ENCODE measurements at regions not wholly inside any gene's neighbourhood (a gene's known extent, or its start where the extent isn't known, plus 50 kb on each side); places are given as distances from the start of the nearest gene placed in this dataset.

DNA sequence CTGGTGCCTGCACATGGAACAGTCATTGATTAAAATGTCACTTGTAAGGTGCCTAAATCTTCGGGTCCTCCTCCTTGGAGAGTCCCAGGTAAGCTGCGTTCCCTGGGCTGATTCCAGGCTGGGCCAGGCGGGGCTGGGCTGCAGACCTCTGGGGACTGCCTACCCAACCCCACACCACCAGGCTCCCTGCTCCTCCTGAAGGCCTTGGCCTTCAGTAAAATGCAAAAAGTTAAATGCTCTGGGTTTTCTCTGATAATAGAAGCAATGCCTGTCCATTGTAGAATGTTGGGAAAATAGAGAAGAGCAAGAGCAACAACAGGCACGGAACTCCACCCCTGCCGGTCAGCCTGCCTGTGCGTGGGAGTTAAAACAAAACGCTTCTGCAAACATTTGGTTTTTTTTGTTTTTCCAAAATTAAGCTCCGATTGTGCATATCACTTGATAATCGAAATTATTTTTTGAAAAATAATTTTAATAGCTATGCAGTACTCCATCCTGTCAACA, 363.9 kb downstream of the SEC14L1 start:
- Histone ChIP-seq H3K9ac (replicated peaks in 1 of 4; ENCODE audit: extremely low read depth in 1 of 4, low read depth in 3 of 4, low read length in 3 of 4) (no peak overlapping the region), H3K23me2 (ENCODE audit: low read depth, low read length) (peaks cover 8% of the 10 kb centered on the region; the same call in 1 of the 2 replicates), H3K79me1 (ENCODE audit: low read depth, low read length) (no peaks in the 10 kb centered on the region), H3K4me2 (ENCODE audit: insufficient read depth in 1 of 2, low read depth in 2 of 2, low read length in 2 of 2) (no peak overlapping the region), H4K5ac (ENCODE audit: insufficient read length, low read depth, low read length) (no peak overlapping the region), H3K4me1 (replicated peaks in 1 of 4; ENCODE audit: control insufficient read depth in 3 of 4, insufficient read depth in 4 of 4, low read length in 3 of 4) (peaks cover 0 to 7% (median 4%) of the 10 kb centered on the region in 4 experiments; a peak in 3 of 7 replicates), H2BK20ac (ENCODE audit: low read length) (no peak overlapping the region), H2BK5ac (ENCODE audit: low read depth, low read length) (no peak overlapping the region), H3K27me3 (replicated peaks in 1 of 4; ENCODE audit: control insufficient read depth in 3 of 4, extremely low read depth in 1 of 4, insufficient read depth in 3 of 4, low read length in 3 of 4) (no peaks in the 10 kb centered on the region), H2BK120ac (replicated peaks; ENCODE audit: low read depth, low read length) (no peak overlapping the region), H2AK5ac (ENCODE audit: low read depth, low read length) (no peak overlapping the region), H4K91ac (replicated peaks; ENCODE audit: insufficient read length, low read length) (no peak overlapping the region), H3K23ac (ENCODE audit: insufficient read length) (no peak overlapping the region), H2BK12ac (ENCODE audit: low read depth, low read length) (no peak overlapping the region), H3K14ac (ENCODE audit: insufficient read length) (no peak overlapping the region), H3K4ac (replicated peaks; ENCODE audit: insufficient read length, low read depth, low read length) (no peak overlapping the region), H2AFZ (ENCODE audit: low read length) (no peak overlapping the region), H2BK15ac (ENCODE audit: low read length) (peak overlapping the region; percentile 72; the same call in 1 of the 2 replicates), H3K79me2 (ENCODE audit: control insufficient read depth in 1 of 2, insufficient read depth in 2 of 2, low read length in 2 of 2) (no peaks in the 10 kb centered on the region), H3K18ac (ENCODE audit: extremely low read depth, low read length) (no peak overlapping the region), H4K20me1 (replicated peaks in 1 of 2; ENCODE audit: control insufficient read depth in 1 of 2, insufficient read depth in 2 of 2, low read length in 2 of 2) (peaks cover 0 to 1% of the 10 kb centered on the region in 2 experiments), H4K8ac (ENCODE audit: extremely low read depth, insufficient read depth, low read length) (no peak overlapping the region), H3K9me3 (ENCODE audit: insufficient read depth in 2 of 2, low read depth in 1 of 2, low read length in 1 of 2) (peaks cover 0 to 3% of the 10 kb centered on the region in 2 experiments; a peak in 1 of 4 replicates), H3K4me3 (ENCODE audit: extremely low read depth in 1 of 4, insufficient read depth in 2 of 4, low read depth in 3 of 4, low read length in 4 of 4) (no peak overlapping the region), H3K27ac (ENCODE audit: low read depth, low read length) (no peak overlapping the region), H3K36me3 (ENCODE audit: control insufficient read depth in 2 of 4, insufficient read depth in 4 of 4, low read length in 3 of 4) (peaks cover 0 to 3% (median under 1%) of the 10 kb centered on the region in 4 experiments; a peak in 2 of 8 replicates), H3K56ac (replicated peaks; ENCODE audit: insufficient read length, low read depth, low read length) (no peak overlapping the region)
- WGBS, 2 experiments (ENCODE audit: extremely low coverage in 1 of 2, insufficient coverage in 1 of 2, insufficient read length in 1 of 2, insufficient replicate concordance in 2 of 2, low coverage in 1 of 2, low lambda C conversion rate in 2 of 2, missing lambda C conversion rate in 1 of 2) = 89% methylated on average over 9 of the region's 9 CpGs; no CpG with 5 or more reads in 1 of the 2 experiments
- FAIRE-seq (no peak), DNase-seq (ENCODE audit: low read depth in 1 of 2, low spot score in 2 of 2) (no peak)
- ChIA-PET CTCF (ENCODE audit: partially characterized antibody) (interaction anchor here (0.8 to 3.2 kb wide), 6 partner anchors 9 to 236 kb away, joined by 3 to 13 read pairs (median 3); no protein-coding TSS in a partner anchor), POLR2A (ENCODE audit: partially characterized antibody) (interaction anchor here (1.1 kb wide), 1 partner anchor 126 kb away, joined by 4 read pairs; no protein-coding TSS in a partner anchor)
- TF ChIP-seq SIN3A (conservative IDR thresholded peaks at IDR 0.05 in 1 of 2, IDR thresholded peaks at IDR 0.05 in 1 of 2; ENCODE audit: low read depth in 1 of 2, low read length in 2 of 2) (no peak), CREB1 (IDR thresholded peaks at IDR 0.05) (no peak), BCL11A (IDR thresholded peaks at IDR 0.05; ENCODE audit: low read depth in 2 of 2, low read length in 2 of 2) (no peak)
- TF ChIP-seq, protein P1, sequence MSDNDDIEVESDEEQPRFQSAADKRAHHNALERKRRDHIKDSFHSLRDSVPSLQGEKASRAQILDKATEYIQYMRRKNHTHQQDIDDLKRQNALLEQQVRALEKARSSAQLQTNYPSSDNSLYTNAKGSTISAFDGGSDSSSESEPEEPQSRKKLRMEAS (IDR thresholded peaks at IDR 0.05) = no peak
